RWPE2 (cell line): ENCODE measurements at regions not wholly inside any gene's neighbourhood (a gene's known extent, or its start where the extent isn't known, plus 50 kb on each side); places are given as distances from the start of the nearest gene placed in this dataset.

ENCODE experiments used
- ATAC-seq: fragments of 200-7000 bp; cut with Tn5 transposase; 3 replicates; pipeline ENCODE4 v1.9.1; 2021; ENCODE audit warnings: low read depth
- DNase-seq: peaks from one replicate; pipeline ENCODE4 v3.0.0-alpha.2; 2020; ENCODE audit warnings: low spot score
- H3K27ac ChIP-seq: fragments of 450-650 bp; 2 replicates; pipeline ENCODE4 v1.5.1; 2017; ENCODE audit warnings: mild to moderate bottlenecking; ENCODE audit not compliant: poor library complexity, severe bottlenecking
- H3K27me3 ChIP-seq: fragments of 250-450 bp; sonication (Bioruptor Pico); 2 replicates; pipeline ENCODE4 v1.5.1; 2021; ENCODE audit warnings: mild to moderate bottlenecking, moderate library complexity; ENCODE audit not compliant: insufficient read depth, poor library complexity, severe bottlenecking
- H3K36me3 ChIP-seq: fragments of 250-450 bp; sonication (Bioruptor Pico); 2 replicates; pipeline ENCODE4 v1.5.1; 2020; ENCODE audit warnings: low read depth, mild to moderate bottlenecking, moderate library complexity
- H3K4me1 ChIP-seq: fragments of 250-450 bp; sonication (Bioruptor Pico); 2 replicates; pipeline ENCODE4 v1.5.1; 2021; ENCODE audit warnings: mild to moderate bottlenecking, moderate library complexity; ENCODE audit not compliant: insufficient read depth, poor library complexity, severe bottlenecking
- H3K4me3 ChIP-seq: fragments of 250-450 bp; sonication (Bioruptor Pico); 2 replicates; pipeline ENCODE4 v1.5.1; 2021; ENCODE audit warnings: mild to moderate bottlenecking, moderate library complexity; ENCODE audit not compliant: severe bottlenecking
- H3K9me3 ChIP-seq: fragments of 250-450 bp; sonication (Bioruptor Pico); 2 replicates; pipeline ENCODE4 v1.5.1; 2021; ENCODE audit warnings: mild to moderate bottlenecking, moderate library complexity; ENCODE audit not compliant: severe bottlenecking
- CTCF ChIP-seq: fragments of 450-650 bp; IDR thresholded peaks from one replicate; pipeline ENCODE4 v1.5.1; 2017; ENCODE audit warnings: mild to moderate bottlenecking, moderate library complexity; ENCODE audit not compliant: poor library complexity, severe bottlenecking

GRCh38 chr2:122851972-122852531 is 1096.6 kb downstream of the TSN start:
- Histone ChIP-seq H3K4me3 (no peak overlapping the region), H3K27me3 (peaks cover 10% of the 10 kb centered on the region), H3K36me3 (no peaks in the 10 kb centered on the region), H3K27ac (no peak overlapping the region), H3K9me3 (no peaks in the 10 kb centered on the region), H3K4me1 (no peaks in the 10 kb centered on the region)
- no peak for ATAC-seq
- no peak for TF ChIP-seq CTCF
- no peak for DNase-seq

GRCh38 chr2:122856696-122857095 is 1101.2 kb downstream of the TSN start:
- no peak for TF ChIP-seq CTCF
- Histone ChIP-seq H3K27ac (no peak overlapping the region), H3K4me1 (no peaks in the 10 kb centered on the region), H3K9me3 (no peaks in the 10 kb centered on the region), H3K4me3 (no peak overlapping the region), H3K27me3 (no peaks in the 10 kb centered on the region), H3K36me3 (no peaks in the 10 kb centered on the region)
- no peak for DNase-seq
- ATAC-seq: no peak

GRCh38 chr2:122858075-122858702 is 1102.7 kb downstream of the TSN start:
- no peak for TF ChIP-seq CTCF
- H3K9me3 ChIP-seq: no peaks in the 10 kb centered on the region
- no peak overlapping the region for H3K27ac ChIP-seq
- H3K36me3 ChIP-seq: no peaks in the 10 kb centered on the region
- no peaks in the 10 kb centered on the region for H3K4me1 ChIP-seq
- no peaks in the 10 kb centered on the region for H3K27me3 ChIP-seq
- H3K4me3 ChIP-seq: no peak overlapping the region
- ATAC-seq: no peak
- DNase-seq: no peak

- Histone ChIP-seq H3K27me3 (no peaks in the 10 kb centered on the region), H3K9me3 (no peaks in the 10 kb centered on the region), H3K27ac (no peak overlapping the region), H3K36me3 (no peaks in the 10 kb centered on the region), H3K4me1 (no peaks in the 10 kb centered on the region), H3K4me3 (no peak overlapping the region)
- no peak for TF ChIP-seq CTCF
- ATAC-seq (no peak), DNase-seq (no peak)
Measured at GRCh38 chr2:122858813-122859212, 1103.4 kb downstream of the TSN start.

GRCh38 chr2:122859260-122859659 is 1103.8 kb downstream of the TSN start:
- H3K9me3 ChIP-seq: no peaks in the 10 kb centered on the region
- TF ChIP-seq CTCF: no peak
- no peaks in the 10 kb centered on the region for H3K36me3 ChIP-seq
- DNase-seq (no peak), ATAC-seq (no peak)
- no peaks in the 10 kb centered on the region for H3K4me1 ChIP-seq
- no peaks in the 10 kb centered on the region for H3K27me3 ChIP-seq
- H3K27ac ChIP-seq: no peak overlapping the region
- no peak overlapping the region for H3K4me3 ChIP-seq
